ENCODE measurements at regions not wholly inside any gene's neighbourhood (a gene's known extent, or its start where the extent isn't known, plus 50 kb on each side); places are given as distances from the start of the nearest gene placed in this dataset.
A peak's percentile ranks its signal among the peaks of the same experiment; 100 is the strongest.

DNA sequence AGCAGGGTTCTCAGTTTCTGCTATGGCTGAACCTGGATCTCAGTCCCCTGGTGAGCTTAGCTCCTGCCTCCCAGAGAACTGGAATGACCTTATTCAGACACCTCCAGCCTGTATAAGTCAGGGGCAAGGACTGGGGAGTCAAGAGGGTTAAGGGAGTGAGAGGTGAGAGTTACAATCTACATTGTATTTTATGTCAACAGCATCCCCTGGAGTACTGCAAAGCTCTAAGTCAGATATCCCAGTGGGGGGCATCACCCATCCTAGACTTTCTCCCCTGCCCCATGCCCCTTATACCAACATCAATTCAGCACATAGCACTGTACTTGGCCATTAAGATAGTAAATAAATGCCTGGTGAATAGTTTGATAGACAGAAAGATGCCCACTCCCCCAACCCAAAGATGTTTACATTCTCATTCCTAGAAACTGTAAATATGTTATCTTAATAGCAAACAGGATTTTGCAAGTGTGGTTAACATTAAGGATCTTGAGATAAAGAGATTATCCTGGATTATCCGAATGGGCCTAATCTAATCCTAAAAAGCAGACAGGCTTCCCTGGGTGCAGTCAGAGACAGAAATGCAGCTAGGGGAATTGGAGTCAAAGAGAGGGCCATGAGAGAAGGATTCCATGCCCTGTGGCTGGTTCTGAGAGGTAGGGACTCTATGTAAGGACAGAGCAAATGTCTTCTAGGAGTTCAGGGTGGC lies 132.3 kb upstream of the RASGRP1 start:
- no peak for DNase-seq

GRCh38 chr15:38698254-38698653 lies 133.6 kb upstream of the RASGRP1 start:
- DNase-seq: no peak

DNA sequence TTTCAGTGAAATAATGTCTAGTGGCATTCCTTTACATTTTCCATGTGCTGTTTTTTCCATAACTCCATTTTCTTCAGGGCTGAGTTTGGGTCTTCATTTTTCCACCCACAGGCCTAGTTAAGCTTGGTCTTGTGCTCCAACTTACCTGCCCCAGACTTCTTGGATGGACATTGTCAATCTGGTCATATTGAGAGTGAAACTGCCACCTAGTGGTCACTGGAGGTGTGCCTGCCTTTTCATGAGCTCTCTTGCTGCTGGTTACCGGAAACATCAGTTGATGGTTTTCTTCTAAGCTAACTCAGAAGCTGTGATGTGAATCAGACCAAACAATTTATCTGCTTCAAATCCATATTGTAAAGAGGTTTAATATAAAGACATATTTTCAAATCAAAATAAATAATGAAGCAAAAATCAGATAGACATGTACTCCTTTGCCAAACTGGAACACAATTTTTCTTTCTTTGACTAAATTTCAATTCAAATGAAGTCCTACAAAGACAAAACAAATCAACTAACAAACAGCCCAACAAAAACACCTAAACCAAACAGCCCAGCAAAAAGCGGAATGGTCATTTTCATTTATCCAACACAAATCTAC lies 135.1 kb upstream of the RASGRP1 start:
- DNase-seq: peak; percentile 47

DNA sequence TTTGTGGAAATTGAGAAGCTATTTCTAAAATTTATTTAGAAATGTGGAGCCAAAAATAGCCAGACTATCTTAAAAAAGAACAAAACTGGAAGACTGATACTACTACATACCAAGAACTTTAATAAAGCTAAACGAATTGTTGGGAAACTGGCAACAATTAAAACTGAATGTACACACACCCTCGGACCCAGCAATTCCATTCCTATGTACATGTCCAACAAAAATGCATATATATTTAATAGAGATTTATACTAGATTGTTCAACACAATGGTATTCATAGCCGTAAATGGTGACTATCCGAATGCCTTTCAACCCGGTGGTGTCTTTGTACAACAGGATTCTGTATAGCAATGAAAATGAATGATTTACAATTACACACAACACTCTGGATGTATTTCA lies 136.5 kb upstream of the RASGRP1 start:
- no peak for DNase-seq

DNA sequence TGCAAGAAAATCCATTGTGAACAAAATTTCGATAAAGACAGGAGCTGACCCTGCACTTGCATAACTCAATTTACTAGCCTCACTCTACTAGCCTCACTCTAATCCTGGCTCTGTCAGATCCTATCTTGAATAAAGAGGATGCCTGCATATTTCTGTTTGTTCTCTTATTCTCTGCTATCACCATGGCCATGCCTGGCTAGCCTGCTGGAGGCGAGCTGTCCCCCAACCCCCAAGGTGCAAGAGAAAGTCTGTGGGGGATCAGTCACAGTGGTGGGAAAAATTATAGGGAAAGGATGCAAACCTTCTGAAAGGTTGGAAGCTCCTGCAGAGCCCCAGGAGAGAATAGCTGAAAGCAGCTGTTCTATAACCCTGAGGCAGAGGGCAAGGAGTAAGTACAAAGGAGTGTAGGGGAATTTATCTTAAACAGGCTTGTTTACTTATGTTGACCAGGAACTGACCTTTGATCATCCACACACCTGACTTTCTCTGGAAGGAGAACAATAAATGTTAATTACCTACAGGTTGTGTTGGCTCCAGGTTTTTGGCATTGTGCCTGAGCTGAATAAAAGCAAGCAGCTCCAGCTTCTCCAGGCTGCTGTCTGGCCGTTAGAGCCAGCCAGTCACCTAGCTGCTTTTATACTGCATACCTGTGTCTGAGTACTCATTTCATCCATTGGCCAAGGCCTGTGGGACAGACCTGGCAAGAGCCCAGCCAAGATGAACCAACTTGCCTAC lies 137.7 kb upstream of the RASGRP1 start:
- no peak for DNase-seq

DNA sequence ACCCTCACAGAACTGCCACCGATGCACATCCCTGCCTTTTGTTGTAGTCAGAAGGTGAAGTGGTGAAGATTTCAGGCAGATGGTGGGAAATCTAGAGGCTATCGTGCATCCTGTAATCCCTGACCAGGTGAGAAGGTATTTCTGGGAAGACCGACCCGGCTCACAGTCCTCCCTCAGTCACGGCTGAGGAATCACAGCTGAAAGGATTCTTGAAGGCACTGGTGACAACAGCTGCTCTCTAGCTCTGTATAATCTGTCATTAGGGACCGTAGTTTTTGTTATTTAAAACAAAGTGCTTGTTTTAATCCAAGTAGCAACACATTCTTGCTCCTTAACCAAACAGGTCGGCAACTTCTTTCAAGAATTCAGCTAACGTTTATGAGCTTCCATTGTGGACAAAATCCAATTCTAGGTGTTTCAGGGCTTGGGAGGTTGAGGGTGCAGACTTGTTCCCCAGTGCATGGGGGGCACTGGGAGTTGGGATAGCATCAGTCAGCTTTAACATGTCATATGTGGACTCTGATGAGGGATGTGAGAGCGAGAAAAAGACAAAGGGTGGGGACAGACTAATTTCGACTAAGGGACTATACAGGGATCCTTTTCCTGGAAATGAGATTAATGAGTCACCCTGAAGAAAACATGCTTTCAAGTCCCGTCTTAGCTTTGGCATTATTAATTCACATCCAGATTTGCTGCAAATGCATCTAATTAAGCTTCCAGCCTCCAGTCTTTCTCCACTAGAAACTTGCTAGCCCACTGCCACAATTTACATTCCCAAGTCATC lies 141.0 kb upstream of the RASGRP1 start:
- DNase-seq: no peak

GRCh38 chr15:38706956-38707355 lies 142.3 kb upstream of the RASGRP1 start:
- DNase-seq: no peak

DNA sequence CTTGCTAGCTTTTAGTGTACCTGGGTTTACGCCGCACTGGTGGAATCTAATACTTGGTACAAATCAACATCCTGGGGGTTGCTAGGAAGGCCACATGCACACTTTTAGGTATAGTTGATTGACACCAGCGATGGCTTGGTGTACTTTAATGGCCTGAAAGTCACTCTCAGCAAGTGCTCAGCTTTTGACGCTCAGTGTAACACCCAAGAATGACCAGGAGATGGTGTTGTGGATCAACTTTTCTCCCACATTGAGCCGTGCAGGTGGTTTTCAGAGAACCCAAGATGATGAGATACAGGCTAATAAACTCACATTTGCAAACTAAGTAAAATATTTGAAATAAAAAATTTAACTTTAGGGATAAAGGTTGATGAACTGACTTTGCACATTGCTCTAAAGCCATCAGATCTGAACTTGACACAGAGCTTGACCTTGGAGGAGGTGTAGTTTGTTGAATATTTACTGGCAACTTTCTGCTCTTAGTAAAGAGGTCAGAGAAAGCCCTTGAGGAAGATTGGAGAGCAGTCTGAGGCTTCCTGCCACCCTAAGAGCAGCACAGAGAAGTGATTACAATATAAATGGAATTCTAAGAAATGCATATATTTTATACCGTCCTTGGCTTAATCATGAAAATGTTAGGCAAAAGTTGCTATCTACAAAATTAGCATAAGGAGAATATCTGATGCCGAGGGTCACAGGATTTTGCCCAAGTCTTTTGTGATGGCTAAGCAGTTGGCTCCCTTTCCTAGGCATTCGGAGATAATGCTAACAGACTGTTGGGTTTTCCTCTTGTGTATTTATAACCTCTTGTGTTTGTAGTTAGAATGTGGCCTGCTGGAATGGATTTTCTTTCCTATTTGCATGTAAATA lies 143.4 kb upstream of the RASGRP1 start:
- DNase-seq: no peak

- no peak for DNase-seq
Measured at GRCh38 chr15:38708672-38709180, 144.1 kb upstream of the RASGRP1 start.

- DNase-seq: no peak
Measured at GRCh38 chr15:38709196-38709595, 144.6 kb upstream of the RASGRP1 start.

DNA sequence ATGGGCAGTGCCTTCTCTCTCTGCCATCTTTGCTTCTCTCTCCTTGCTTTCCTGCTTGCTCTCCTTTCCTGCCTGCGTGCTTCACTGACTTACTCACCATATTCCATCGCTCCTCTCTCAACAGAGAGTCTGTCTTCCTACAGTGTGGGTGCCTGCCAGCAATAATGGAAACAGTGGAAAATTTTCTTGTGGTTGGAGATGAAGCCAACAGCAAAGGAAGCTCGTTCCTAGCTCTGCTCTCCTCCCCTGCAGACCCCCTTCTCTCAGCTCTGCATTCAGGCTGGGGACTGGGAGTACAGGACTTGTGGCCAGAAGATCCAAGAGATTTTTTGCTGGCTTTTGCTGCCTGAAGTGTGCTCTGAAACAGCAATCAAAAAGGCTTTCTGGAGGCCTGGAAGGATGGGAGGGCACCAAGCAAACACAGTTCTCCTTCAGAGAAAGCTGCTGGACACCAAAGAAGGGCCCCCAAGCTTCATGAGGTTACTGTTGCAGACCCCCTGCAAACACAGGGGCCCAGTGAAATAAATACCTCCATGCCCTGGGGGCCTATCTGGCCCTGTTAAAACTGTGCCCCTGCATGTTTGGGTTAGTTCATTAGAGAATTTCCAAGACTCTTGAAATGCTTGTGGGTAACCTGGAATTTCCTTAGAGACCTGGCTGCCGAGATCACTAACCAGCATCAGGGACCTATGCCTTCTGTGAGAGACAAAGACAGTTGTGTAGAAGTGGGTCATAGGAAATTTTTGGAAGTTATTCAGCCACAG lies 149.9 kb upstream of the RASGRP1 start:
- no peak for DNase-seq

DNA sequence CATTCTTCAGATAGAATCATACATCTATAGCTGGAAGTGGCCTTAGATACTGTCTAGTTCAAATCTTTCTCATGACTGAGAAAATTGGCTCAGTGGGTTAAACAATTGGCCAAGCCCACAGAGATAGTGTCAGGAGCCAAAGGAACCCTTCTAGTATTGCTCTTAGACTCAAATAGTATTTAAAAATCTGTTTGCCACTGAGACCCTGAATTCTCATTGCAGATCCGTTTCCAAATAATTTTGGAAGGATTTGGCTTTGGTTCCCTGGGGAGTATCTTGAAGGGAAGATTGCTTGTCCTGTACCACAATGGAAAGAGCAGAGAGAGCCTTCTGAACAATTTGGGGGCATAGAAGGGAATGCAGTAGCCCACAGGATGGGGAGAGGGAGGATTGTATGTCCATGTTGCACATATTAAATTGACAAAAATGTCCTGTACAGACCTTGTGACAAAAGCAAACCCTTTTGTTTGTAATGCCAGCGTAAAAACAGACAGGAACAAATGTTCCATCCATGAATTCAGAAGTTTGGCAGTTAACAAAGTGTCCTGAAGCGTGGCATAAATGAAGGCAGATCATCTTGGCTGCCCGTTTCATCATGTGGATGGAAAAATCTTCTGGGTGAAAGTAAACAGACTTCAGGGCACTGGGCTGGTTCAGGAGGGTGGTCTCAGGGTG lies 156.4 kb upstream of the RASGRP1 start:
- no peak for DNase-seq

DNA sequence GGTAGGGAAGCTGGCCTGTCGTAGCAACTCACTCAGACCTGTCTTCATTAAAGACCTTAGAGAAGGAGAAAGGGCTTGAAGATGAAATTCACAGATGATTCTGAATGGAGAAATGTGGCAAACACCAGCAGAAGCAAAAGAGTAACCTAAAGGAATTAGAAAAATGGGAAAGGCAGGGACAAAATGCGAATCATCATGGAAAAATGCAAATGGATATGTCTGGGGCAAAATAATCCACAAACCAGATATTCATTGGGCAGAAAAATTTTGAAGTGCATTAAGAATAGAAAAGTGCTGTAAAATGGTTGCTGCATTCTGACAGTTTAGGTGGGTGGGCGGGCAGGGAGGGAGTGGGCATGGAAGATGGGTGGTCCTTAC lies 156.9 kb upstream of the RASGRP1 start:
- DNase-seq: no peak

DNA sequence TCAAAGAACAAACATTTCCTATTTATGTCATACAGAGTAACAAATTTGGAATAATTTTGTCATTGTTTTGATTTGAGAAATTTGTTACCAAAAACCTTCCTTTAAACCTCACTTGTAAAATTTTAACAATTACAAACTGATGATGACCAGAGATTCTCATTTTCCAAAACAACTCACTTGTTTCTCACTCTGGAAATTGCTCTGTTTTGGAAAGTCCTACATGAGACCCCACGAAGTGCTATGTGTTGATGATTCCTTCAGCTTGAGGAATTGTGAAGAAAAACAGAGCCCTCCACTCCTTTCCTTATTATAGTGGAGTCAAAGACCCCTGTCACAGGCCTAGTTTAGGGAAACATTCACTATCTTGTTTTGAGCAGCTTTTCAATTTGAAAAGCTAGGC lies 157.6 kb upstream of the RASGRP1 start:
- no peak for DNase-seq

- no peak for DNase-seq
Measured at GRCh38 chr15:38724827-38725226, 160.2 kb upstream of the RASGRP1 start.

GRCh38 chr15:38726187-38726586 lies 161.6 kb upstream of the RASGRP1 start:
- no peak for DNase-seq

DNA sequence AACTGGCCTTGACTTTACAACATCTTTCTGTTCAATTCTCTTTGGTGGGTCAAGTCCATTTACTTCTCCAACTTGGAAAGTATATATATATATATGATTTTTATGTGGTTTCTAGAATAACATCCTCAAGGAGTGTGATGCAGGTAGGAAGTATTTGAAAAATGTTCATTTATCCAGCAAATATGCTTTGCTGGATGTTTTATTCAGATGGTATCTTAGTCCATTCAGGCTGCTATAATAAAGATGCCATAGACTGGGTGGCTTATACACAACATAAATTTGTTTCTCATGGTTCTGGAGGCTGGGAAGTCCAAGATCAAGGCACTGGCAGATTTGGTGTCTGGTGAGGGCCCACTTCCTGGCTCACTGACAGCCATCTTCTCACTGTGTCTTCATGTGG lies 168.7 kb upstream of the RASGRP1 start:
- no peak for DNase-seq

DNA sequence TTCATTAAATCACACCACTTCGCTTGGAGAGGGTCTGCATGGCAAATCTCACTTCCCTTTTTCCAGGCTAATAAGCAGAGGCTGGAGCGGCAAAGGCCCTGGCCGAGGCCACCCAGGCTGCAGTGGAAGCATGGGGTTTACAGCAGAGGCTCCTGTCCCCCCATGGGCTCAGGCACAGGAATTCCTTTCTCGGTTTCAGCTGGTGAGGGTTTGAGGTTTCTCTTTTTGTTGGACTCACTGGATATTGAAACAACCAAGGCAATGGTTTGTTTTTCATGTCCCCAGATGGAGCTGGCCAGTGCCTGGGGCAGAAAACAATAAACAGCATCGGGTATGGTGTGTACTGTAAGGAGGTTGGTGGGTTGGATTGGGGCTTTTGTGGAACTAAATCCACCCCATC lies 175.6 kb upstream of the RASGRP1 start:
- DNase-seq: no peak

- DNase-seq: no peak
Measured at GRCh38 chr15:38743147-38743546, 178.5 kb upstream of the RASGRP1 start.

- no peak for DNase-seq
Measured at GRCh38 chr15:38745126-38745525, 180.5 kb upstream of the RASGRP1 start.

- DNase-seq: no peak
Measured at GRCh38 chr15:38745626-38746025, 181.0 kb upstream of the RASGRP1 start.

Measured in effector CD8-positive, alpha-beta T cell (primary cell).